HG03469 (cell line): ENCODE measurements at regions not wholly inside any gene's neighbourhood (a gene's known extent, or its start where the extent isn't known, plus 50 kb on each side); places are given as distances from the start of the nearest gene placed in this dataset.

ENCODE experiments used
- ATAC-seq: cut with Tn5 transposase; IDR thresholded peaks from one replicate; pipeline ENCODE4 v1.9.1; 2021; ENCODE audit warnings: mild to moderate bottlenecking, moderate library complexity, moderate number of reproducible peaks; ENCODE audit not compliant: unreplicated experiment

DNA sequence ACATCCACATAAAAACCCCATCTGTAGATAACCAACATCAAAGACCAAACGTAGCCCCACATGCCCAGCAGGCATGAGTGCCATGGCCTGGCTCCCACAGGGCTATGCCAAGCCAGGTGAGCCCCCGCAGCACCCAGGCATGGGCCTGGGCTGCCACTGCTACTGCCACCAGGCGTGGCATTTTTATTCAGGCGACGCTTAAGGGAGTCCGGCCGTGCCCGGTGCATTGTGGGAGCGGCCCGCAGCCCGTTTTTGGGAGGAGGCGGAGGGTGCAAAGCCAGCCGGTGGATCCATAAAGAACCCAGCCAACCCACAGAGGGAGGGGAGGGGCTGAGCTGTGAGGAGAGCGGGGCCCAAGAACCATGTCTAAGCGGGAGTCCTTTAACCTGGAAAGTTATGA, 83.6 kb downstream of the XIST start:
- ATAC-seq, result no peak

DNA sequence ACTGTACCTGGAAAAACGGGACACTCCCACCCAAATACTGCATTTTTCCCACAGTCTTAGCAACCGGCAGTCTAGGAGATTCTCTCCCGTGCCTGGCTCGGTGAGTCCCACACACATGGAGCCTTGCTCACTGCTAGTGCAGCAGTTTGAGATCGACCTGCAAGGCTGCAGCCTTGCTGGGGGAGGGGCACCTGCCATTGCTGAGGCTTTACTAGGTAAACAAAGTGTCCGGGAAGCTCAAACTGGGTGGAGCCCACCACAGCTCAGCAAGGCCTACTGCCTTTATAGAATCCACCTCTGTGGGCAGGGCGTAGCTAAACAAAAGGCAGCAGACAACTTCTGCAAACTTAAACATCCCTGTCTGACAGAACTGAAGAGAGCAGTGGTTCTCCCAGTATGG, 84.4 kb downstream of the XIST start:
- no peak for ATAC-seq

GRCh38 chrX:73767017-73767416, 85.5 kb downstream of the XIST start:
- ATAC-seq, result no peak

- no peak for ATAC-seq
These were observed 86.1 kb downstream of the XIST start for GRCh38 chrX:73766431-73766795.

DNA sequence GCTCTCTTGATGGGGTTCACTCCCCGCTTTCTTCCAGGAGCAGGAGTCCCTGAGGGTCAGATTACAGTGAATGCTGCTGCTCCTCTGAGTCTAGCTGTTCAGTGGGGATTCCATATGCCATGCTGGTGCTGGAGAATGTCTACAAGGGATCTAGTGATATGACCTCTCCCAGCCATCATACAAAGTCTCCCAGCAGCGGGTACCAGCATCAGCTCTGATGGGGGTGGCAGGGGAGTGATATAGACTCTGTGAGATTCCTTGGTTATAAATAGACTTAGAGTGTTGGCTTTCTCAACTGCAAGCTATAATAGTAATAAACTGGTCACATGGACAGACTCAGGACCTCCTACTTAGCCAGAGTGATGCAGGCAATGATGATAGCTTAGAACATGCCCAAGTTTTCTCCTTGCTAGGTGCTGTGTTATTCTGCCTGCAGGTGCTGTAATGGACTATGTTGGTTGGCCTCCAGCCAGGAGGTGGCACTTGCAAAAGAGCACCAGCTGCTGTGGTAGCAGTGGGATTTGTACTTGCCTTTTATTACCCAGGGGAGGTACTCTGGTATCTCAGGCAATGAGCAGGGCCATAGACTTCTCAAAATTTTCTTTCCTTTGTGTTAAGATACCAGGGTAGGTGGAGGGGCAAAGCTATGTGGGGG, 86.6 kb downstream of the XIST start:
- no peak for ATAC-seq

- peak; percentile 76 for ATAC-seq
These were observed 94.3 kb downstream of the XIST start for GRCh38 chrX:73758250-73758649.
